KOPT-K1 (cell line): ENCODE measurements at regions not wholly inside any gene's neighbourhood (a gene's known extent, or its start where the extent isn't known, plus 50 kb on each side); places are given as distances from the start of the nearest gene placed in this dataset.

Experiments
- H3K27ac ChIP-seq: fragments of 200-600 bp; sonication (generic); 2 replicates; pipeline ENCODE4 v1.5.1; 2016; ENCODE audit warnings: antibody characterized with exemption, mild to moderate bottlenecking, low read depth, low read length; ENCODE audit not compliant: poor library complexity, severe bottlenecking
- H3K36me3 ChIP-seq: fragments of 200-600 bp; sonication (generic); 2 replicates; pipeline ENCODE4 v1.5.1; 2017; ENCODE audit warnings: antibody characterized with exemption, mild to moderate bottlenecking, low read length, moderate library complexity; ENCODE audit not compliant: insufficient read depth
- H3K9me3 ChIP-seq: fragments of 200-600 bp; sonication (generic); 2 replicates; pipeline ENCODE4 v1.5.1; 2017; ENCODE audit warnings: antibody characterized with exemption, low read length, mild to moderate bottlenecking; ENCODE audit not compliant: insufficient read depth, poor library complexity, severe bottlenecking

DNA sequence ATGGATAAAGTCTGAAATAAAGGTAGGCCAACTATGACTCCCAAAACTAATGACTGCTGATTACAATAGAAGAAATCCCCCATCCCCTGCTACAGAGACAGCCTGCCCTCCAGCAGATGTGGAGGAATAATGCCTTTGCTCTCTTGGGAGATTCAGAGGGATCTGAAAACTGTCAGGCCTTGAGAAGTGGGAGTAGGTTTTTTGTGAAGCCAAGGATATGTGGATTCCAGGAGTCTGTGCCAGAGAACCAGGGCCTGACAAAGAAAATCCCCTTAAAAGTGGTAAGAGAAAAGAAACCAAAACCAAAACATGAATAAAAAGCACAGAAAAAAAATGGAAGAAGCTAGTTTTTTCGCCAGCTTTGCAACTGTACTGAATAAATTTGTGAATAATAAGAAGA, 397.6 kb downstream of the ZNF521 start:
- Histone ChIP-seq H3K27ac (no peak overlapping the region), H3K36me3 (no peaks in the 10 kb centered on the region), H3K9me3 (no peaks in the 10 kb centered on the region)

GRCh38 chr18:24958001-24958400, 394.0 kb downstream of the ZNF521 start:
- H3K36me3 ChIP-seq = no peaks in the 10 kb centered on the region
- no peak overlapping the region for H3K27ac ChIP-seq
- no peaks in the 10 kb centered on the region for H3K9me3 ChIP-seq

GRCh38 chr18:24959051-24959476, 392.9 kb downstream of the ZNF521 start:
- H3K27ac ChIP-seq = no peak overlapping the region
- H3K9me3 ChIP-seq = no peaks in the 10 kb centered on the region
- H3K36me3 ChIP-seq = no peaks in the 10 kb centered on the region

DNA sequence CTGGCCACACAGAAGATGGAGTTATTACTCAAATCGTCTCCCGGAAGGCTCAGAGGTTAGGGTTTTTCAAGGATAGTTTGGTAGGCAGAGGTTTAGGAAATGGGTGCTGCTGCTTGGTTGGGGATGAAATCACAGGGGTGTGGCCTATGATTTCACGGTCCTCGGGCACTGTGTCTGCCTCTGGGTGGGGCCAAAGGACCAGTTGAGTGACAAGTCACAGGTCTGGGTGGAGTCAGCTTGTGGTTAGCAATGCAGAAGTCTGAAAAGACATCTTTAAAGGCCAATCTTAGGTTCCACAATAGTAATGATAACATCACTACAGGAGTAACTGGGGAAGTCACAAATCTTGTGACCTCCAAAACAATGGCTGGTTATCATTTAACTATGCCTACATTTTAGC, 387.8 kb downstream of the ZNF521 start:
- no peaks in the 10 kb centered on the region for H3K9me3 ChIP-seq
- H3K27ac ChIP-seq = no peak overlapping the region
- no peaks in the 10 kb centered on the region for H3K36me3 ChIP-seq

- Histone ChIP-seq H3K36me3 (no peaks in the 10 kb centered on the region), H3K27ac (no peak overlapping the region), H3K9me3 (no peaks in the 10 kb centered on the region)
Measured at GRCh38 chr18:24968238-24968775, 383.7 kb downstream of the ZNF521 start.

DNA sequence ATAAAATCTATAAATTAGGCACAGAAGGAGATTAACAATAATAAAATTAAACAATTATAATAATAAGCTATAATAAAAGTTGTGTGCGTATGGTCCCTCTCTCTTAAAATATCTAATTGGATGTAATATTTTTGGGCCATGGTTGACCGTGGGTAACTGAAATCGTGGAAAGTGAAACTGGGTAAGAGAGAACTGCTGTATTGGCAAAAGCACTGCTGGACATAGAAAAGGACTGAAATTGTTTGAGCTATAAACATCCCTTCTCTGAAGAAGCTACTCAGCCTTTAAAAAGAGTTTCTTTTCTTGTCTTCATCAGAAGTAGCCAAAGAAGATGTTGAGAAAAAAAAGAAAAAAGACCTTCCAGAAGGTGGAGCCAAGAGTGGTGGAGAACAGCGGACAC, 379.4 kb downstream of the ZNF521 start:
- no peaks in the 10 kb centered on the region for H3K36me3 ChIP-seq
- H3K27ac ChIP-seq = no peak overlapping the region
- no peaks in the 10 kb centered on the region for H3K9me3 ChIP-seq

GRCh38 chr18:24974431-24974830, 377.5 kb downstream of the ZNF521 start:
- H3K36me3 ChIP-seq = no peaks in the 10 kb centered on the region
- no peaks in the 10 kb centered on the region for H3K9me3 ChIP-seq
- no peak overlapping the region for H3K27ac ChIP-seq

DNA sequence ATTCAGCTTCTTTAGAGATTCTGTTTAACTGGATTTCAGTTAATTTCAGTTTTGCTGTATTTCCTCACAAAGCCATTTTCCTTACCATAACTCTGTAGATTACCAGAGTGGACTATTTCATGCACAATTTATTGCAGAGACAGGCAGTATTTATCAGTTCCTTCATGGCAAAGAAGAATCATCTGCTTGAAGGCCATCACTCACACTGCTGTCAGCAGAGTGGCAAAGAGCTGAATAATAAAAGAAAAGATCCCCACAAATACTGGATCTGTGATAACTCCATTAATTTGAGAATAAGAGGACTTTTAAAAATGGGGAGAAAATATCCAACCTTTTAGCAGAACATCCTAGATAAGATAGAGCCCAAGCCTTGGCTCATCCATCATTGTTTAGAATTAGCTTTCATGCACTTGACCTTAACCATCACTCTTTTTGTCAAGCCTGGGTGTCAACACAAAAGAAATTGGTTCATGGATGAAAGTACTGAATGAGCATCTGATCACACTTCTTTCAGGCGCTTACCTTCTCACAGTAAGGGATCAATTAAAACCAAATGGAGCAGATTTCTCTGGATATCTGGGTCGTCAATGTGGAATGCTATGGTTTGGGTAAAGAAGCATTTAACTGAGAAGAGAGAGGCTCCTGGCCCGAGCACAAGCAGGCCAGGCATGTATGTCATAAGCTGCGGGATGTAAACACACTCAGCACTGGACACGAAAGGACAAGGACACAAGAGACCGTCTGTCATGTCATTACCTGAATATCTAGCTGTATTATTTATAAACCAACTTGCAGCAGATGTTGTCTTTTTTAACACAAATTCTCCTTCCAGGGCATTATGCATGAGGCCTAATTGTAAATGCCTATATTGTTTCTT, 376.2 kb downstream of the ZNF521 start:
- Histone ChIP-seq H3K27ac (no peak overlapping the region), H3K36me3 (no peaks in the 10 kb centered on the region), H3K9me3 (no peaks in the 10 kb centered on the region)

- Histone ChIP-seq H3K27ac (no peak overlapping the region), H3K36me3 (no peaks in the 10 kb centered on the region), H3K9me3 (no peaks in the 10 kb centered on the region)
Measured at GRCh38 chr18:24976502-24976901, 375.5 kb downstream of the ZNF521 start.

DNA sequence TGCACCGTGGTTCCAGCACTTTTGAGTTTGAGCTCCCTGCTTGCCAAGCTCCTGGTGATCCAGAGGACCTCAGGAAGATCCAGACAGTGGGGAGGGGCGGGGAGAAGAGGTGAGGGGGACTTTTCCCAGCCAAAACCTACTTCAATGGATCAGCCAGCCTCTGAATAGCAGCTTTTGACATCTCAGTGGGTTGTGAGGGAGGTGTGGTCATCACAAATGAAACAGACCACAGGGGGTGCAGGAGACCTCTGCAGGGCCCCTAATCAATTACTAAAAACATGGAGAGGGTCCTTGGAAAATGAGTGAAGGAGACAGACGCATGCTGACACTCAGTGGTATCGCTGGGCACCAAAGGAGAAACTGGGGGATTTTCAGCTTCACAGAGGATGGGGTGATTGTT, 372.7 kb downstream of the ZNF521 start:
- H3K27ac ChIP-seq = no peak overlapping the region
- H3K36me3 ChIP-seq = no peaks in the 10 kb centered on the region
- H3K9me3 ChIP-seq = no peaks in the 10 kb centered on the region

- Histone ChIP-seq H3K27ac (no peak overlapping the region), H3K36me3 (no peaks in the 10 kb centered on the region), H3K9me3 (no peaks in the 10 kb centered on the region)
Measured at GRCh38 chr18:24982831-24983230, 369.1 kb downstream of the ZNF521 start.

DNA sequence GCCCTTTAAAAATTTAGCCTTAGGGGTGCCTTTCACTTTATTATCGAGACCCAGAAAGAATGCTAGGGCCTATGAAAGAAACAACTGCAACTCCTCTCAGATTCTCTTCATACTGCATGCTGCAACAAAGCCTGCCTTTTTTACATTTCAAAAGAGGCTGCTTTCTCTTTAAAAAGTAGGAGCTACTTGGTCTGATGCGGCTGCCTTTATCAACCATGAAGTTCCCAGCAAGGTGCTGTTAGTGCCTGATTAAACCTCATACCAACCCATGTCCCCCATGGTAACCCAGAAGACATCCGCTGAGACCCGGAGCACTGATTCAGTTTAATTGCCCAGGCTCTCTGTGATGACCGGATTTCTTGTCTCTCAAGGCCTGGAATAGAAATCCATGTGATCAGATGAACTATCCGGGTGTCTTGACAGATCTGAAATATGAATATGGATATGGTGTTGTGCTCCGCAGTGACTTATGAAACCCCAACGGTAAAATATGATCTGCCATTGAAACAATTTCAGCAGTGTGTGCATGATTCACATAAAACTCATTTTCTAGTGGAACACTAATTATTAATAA, 368.3 kb downstream of the ZNF521 start:
- H3K9me3 ChIP-seq = no peaks in the 10 kb centered on the region
- H3K27ac ChIP-seq = no peak overlapping the region
- H3K36me3 ChIP-seq = no peaks in the 10 kb centered on the region

GRCh38 chr18:24985586-24985985, 366.4 kb downstream of the ZNF521 start:
- no peak overlapping the region for H3K27ac ChIP-seq
- H3K36me3 ChIP-seq = no peaks in the 10 kb centered on the region
- H3K9me3 ChIP-seq = no peaks in the 10 kb centered on the region

DNA sequence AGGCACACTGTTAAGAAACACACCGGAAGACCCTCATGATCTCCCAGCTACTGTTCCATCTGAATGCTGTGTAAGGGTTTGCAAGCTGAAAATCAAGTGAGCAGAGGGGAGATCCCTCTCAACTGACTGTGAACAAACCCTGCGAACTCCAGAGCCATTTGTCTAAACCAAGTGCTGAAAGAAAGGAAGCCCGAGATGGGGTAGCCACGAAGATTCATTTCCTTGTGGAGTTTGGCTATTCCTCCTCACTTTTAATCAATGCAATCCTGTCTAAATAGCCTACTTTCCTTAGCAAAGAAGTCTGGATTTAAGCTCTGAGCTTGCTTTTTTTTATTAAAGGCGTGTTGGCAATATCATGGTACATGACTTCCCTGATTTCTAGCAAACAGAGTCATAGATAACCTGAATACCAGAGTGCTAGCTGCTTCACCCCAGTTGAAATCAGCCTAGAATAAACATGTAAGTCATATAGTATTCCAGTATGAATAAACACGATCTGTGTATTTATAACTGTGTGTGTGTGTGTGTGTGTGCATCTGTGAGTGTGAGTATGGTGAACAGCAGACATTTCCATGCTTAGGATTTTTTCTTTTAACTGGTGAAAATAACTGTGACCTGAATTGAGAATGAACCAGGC, 365.2 kb downstream of the ZNF521 start:
- no peaks in the 10 kb centered on the region for H3K36me3 ChIP-seq
- H3K9me3 ChIP-seq = no peaks in the 10 kb centered on the region
- no peak overlapping the region for H3K27ac ChIP-seq
